ENCODE measurements at regions not wholly inside any gene's neighbourhood (a gene's known extent, or its start where the extent isn't known, plus 50 kb on each side); places are given as distances from the start of the nearest gene placed in this dataset.

DNA sequence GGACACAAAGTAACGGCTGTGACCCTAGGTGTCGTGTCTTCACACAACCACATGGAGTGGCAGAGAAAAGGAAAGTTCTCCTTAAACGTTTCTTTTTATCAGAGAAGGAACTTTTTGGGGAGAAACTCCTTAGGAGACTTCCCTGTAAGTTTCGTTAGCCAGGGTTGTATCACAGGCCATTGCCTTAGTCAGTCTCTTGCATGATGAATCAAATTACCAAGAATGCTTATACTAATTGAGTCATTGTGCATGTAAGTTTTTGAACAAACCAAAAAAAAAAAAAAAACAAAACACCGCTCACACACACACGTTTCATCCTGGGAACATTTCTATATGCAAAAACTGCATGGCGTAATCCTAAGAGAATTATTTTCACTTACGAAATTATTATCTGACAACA lies 150.4 kb upstream of the SATB1 start:
- TF ChIP-seq POLR2A (IDR thresholded peaks at IDR 0.05) = no peak
- TF ChIP-seq, protein P1, sequence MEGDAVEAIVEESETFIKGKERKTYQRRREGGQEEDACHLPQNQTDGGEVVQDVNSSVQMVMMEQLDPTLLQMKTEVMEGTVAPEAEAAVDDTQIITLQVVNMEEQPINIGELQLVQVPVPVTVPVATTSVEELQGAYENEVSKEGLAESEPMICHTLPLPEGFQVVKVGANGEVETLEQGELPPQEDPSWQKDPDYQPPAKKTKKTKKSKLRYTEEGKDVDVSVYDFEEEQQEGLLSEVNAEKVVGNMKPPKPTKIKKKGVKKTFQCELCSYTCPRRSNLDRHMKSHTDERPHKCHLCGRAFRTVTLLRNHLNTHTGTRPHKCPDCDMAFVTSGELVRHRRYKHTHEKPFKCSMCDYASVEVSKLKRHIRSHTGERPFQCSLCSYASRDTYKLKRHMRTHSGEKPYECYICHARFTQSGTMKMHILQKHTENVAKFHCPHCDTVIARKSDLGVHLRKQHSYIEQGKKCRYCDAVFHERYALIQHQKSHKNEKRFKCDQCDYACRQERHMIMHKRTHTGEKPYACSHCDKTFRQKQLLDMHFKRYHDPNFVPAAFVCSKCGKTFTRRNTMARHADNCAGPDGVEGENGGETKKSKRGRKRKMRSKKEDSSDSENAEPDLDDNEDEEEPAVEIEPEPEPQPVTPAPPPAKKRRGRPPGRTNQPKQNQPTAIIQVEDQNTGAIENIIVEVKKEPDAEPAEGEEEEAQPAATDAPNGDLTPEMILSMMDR (IDR thresholded peaks at IDR 0.05) = no peak

All from esophagus squamous epithelium (tissue), 4 donors.